ENCODE measurements at regions not wholly inside any gene's neighbourhood (a gene's known extent, or its start where the extent isn't known, plus 50 kb on each side); places are given as distances from the start of the nearest gene placed in this dataset.

- ChIA-PET POLR2A (no interaction called here), CTCF (no interaction called here)
- no peak overlapping the region for H3K4me3 Mint-ChIP-seq (ENCODE audit: unreplicated experiment)
- no peaks in the 10 kb centered on the region for H3K36me3 Mint-ChIP-seq (ENCODE audit: insufficient read depth, unreplicated experiment)
- H3K36me3 ChIP-seq (ENCODE audit: control insufficient read depth, insufficient read depth, low read length): no peaks in the 10 kb centered on the region
- no peak for DNase-seq
- H3K27ac Mint-ChIP-seq (ENCODE audit: unreplicated experiment): no peak overlapping the region
- intact Hi-C loops (cut with micrococcal nuclease; ENCODE audit: unreplicated experiment): no loop called here
- H3K27me3 ChIP-seq (replicated peaks; ENCODE audit: control insufficient read depth, insufficient read depth, low read length): no peaks in the 10 kb centered on the region
- no TSS peak for BruUV-seq (replicated peaks)
- no peaks in the 10 kb centered on the region for H3K9me3 ChIP-seq
- no peak overlapping the region for H3K4me3 ChIP-seq (ENCODE audit: low read depth, low read length)
- no peaks in the 10 kb centered on the region for H3K4me1 Mint-ChIP-seq (ENCODE audit: low read depth, unreplicated experiment)
- H3K27me3 Mint-ChIP-seq (ENCODE audit: insufficient read depth, unreplicated experiment): no peaks in the 10 kb centered on the region
- no peaks in the 10 kb centered on the region for H3K4me1 ChIP-seq
- H3K9me3 Mint-ChIP-seq (ENCODE audit: unreplicated experiment): no peaks in the 10 kb centered on the region
- TF ChIP-seq CTCF (IDR thresholded peaks at IDR 0.05; ENCODE audit: insufficient read depth in 1 of 2, low read depth in 1 of 2, low read length in 1 of 2, severe bottlenecking in 1 of 2, unreplicated experiment in 1 of 2): no peak
Observed at GRCh38 chr4:35511851-35512250, 732.5 kb downstream of the ARAP2 start.

GRCh38 chr4:35516102-35516501 lies 728.2 kb downstream of the ARAP2 start:
- H3K4me1 ChIP-seq: no peaks in the 10 kb centered on the region
- H3K9me3 Mint-ChIP-seq (ENCODE audit: unreplicated experiment): peaks cover 8% of the 10 kb centered on the region
- no peaks in the 10 kb centered on the region for H3K36me3 Mint-ChIP-seq (ENCODE audit: insufficient read depth, unreplicated experiment)
- H3K27ac Mint-ChIP-seq (ENCODE audit: unreplicated experiment): no peak overlapping the region
- H3K27me3 ChIP-seq (replicated peaks; ENCODE audit: control insufficient read depth, insufficient read depth, low read length): no peaks in the 10 kb centered on the region
- intact Hi-C loops (cut with micrococcal nuclease; ENCODE audit: unreplicated experiment): no loop called here
- POLR2A ChIA-PET: no interaction called here
- H3K4me3 ChIP-seq (ENCODE audit: low read depth, low read length): no peak overlapping the region
- H3K27me3 Mint-ChIP-seq (ENCODE audit: insufficient read depth, unreplicated experiment): no peaks in the 10 kb centered on the region
- no peaks in the 10 kb centered on the region for H3K36me3 ChIP-seq (ENCODE audit: control insufficient read depth, insufficient read depth, low read length)
- no peak overlapping the region for H3K4me3 Mint-ChIP-seq (ENCODE audit: unreplicated experiment)
- CTCF ChIA-PET: no interaction called here
- no peaks in the 10 kb centered on the region for H3K4me1 Mint-ChIP-seq (ENCODE audit: low read depth, unreplicated experiment)
- TF ChIP-seq CTCF (IDR thresholded peaks at IDR 0.05; ENCODE audit: insufficient read depth in 1 of 2, low read depth in 1 of 2, low read length in 1 of 2, severe bottlenecking in 1 of 2, unreplicated experiment in 1 of 2): no peak
- DNase-seq: no peak
- H3K9me3 ChIP-seq: no peaks in the 10 kb centered on the region
- BruUV-seq (replicated peaks): no TSS peak

GRCh38 chr4:35520059-35520458 lies 724.3 kb downstream of the ARAP2 start:
- Mint-ChIP-seq H3K4me3 (ENCODE audit: unreplicated experiment) (no peak overlapping the region), H3K27me3 (ENCODE audit: insufficient read depth, unreplicated experiment) (no peaks in the 10 kb centered on the region), H3K27ac (ENCODE audit: unreplicated experiment) (no peak overlapping the region), H3K9me3 (ENCODE audit: unreplicated experiment) (peaks cover 9% of the 10 kb centered on the region), H3K36me3 (ENCODE audit: insufficient read depth, unreplicated experiment) (no peaks in the 10 kb centered on the region), H3K4me1 (ENCODE audit: low read depth, unreplicated experiment) (no peaks in the 10 kb centered on the region)
- no TSS peak for BruUV-seq (replicated peaks)
- no peak overlapping the region for H3K4me3 ChIP-seq (ENCODE audit: low read depth, low read length)
- H3K9me3 ChIP-seq: no peaks in the 10 kb centered on the region
- DNase-seq: peak; percentile 7 to 40
- POLR2A ChIA-PET: no interaction called here
- no peaks in the 10 kb centered on the region for H3K36me3 ChIP-seq (ENCODE audit: control insufficient read depth, insufficient read depth, low read length)
- H3K4me1 ChIP-seq: no peaks in the 10 kb centered on the region
- CTCF ChIA-PET: no interaction called here
- no peaks in the 10 kb centered on the region for H3K27me3 ChIP-seq (replicated peaks; ENCODE audit: control insufficient read depth, insufficient read depth, low read length)
- no peak for TF ChIP-seq CTCF (IDR thresholded peaks at IDR 0.05; ENCODE audit: insufficient read depth in 1 of 2, low read depth in 1 of 2, low read length in 1 of 2, severe bottlenecking in 1 of 2, unreplicated experiment in 1 of 2)
- intact Hi-C loops (cut with micrococcal nuclease; ENCODE audit: unreplicated experiment): no loop called here

Data from Caco-2 (cell line).